ENCODE measurements at regions not wholly inside any gene's neighbourhood (a gene's known extent, or its start where the extent isn't known, plus 50 kb on each side); places are given as distances from the start of the nearest gene placed in this dataset.

DNA sequence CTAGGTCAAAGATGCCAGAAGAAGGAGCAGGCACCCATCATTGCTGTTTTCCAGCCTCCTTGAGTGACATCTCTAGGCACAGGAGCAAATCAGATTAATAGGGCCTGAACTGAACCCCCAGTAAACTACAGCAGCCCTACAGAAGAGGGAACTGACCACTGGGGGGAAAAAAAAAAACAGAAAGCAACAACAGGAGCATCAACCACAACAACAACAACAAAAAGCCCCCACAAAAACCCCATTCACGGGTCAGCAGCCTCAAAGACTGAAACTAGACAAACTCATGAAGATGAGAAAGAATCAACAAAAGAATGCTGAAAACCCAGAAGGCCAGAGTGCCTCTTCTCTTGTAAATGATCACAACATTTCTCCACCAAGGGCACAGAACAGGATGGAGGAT, 537.4 kb upstream of the BTBD3 start:
- H3K9me3 ChIP-seq (ENCODE audit: insufficient read depth, low read depth, low read length) = no peaks in the 10 kb centered on the region
- H3K27me3 ChIP-seq (ENCODE audit: insufficient read depth, low read length, poor library complexity, severe bottlenecking) = no peaks in the 10 kb centered on the region
- no peaks in the 10 kb centered on the region for H4K20me1 ChIP-seq (ENCODE audit: insufficient read depth, low read length, poor library complexity, severe bottlenecking)
- no peaks in the 10 kb centered on the region for H3K36me3 ChIP-seq (ENCODE audit: insufficient read depth, low read length)
- no peaks in the 10 kb centered on the region for H3F3A ChIP-seq (ENCODE audit: low read depth)
- H3K9ac ChIP-seq (ENCODE audit: low read depth, low read length, poor library complexity, severe bottlenecking) = no peak overlapping the region
- no peak overlapping the region for H2AFZ ChIP-seq (ENCODE audit: low read length)
- H3K4me3 ChIP-seq (ENCODE audit: low read length, poor library complexity, severe bottlenecking) = no peak overlapping the region
- H3K9me2 ChIP-seq (replicated peaks; ENCODE audit: low read depth, low read length) = no peaks in the 10 kb centered on the region
- TF ChIP-seq, protein P1, sequence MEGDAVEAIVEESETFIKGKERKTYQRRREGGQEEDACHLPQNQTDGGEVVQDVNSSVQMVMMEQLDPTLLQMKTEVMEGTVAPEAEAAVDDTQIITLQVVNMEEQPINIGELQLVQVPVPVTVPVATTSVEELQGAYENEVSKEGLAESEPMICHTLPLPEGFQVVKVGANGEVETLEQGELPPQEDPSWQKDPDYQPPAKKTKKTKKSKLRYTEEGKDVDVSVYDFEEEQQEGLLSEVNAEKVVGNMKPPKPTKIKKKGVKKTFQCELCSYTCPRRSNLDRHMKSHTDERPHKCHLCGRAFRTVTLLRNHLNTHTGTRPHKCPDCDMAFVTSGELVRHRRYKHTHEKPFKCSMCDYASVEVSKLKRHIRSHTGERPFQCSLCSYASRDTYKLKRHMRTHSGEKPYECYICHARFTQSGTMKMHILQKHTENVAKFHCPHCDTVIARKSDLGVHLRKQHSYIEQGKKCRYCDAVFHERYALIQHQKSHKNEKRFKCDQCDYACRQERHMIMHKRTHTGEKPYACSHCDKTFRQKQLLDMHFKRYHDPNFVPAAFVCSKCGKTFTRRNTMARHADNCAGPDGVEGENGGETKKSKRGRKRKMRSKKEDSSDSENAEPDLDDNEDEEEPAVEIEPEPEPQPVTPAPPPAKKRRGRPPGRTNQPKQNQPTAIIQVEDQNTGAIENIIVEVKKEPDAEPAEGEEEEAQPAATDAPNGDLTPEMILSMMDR (conservative IDR thresholded peaks at IDR 0.05; ENCODE audit: low read length) = no peak
- TF ChIP-seq EZH2phosphoT487 (IDR thresholded peaks at IDR 0.05; ENCODE audit: borderline replicate concordance) = no peak
- H3K4me2 ChIP-seq (ENCODE audit: low read depth, low read length, poor library complexity, severe bottlenecking) = no peak overlapping the region
- no peaks in the 10 kb centered on the region for H3K79me2 ChIP-seq (ENCODE audit: insufficient read depth, low read length)
- no peaks in the 10 kb centered on the region for H3K4me1 ChIP-seq (ENCODE audit: insufficient read depth, low read length, poor library complexity, severe bottlenecking)

DNA sequence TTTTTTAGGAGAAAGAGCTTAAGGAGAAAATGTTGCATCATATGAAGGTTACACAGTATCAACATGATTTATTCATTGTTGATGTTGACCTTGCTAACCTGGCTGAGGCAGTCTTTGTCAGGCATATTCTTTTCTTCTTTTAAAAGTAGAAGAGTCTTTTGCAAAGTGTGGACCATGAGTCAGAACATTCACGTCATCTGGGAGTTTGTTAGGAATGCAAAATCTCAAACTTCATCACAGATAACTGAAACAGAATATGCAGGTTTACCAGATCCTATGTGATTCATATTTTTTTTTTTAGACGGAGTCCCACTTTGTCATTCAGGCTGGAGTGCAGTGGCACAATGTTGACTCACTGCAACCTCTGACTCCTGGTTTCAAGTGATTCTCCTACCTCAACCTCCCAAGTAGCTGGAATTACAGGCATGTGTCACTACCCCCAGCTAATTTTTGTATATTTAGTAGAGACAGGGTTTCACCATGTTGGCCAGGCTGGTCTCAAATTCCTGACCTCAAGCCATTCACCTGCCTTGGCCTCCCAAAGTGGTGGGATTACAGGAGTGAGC, 530.4 kb upstream of the BTBD3 start:
- no peak overlapping the region for H3K4me2 ChIP-seq (ENCODE audit: low read depth, low read length, poor library complexity, severe bottlenecking)
- H3K27me3 ChIP-seq (ENCODE audit: insufficient read depth, low read length, poor library complexity, severe bottlenecking) = no peaks in the 10 kb centered on the region
- TF ChIP-seq EZH2phosphoT487 (IDR thresholded peaks at IDR 0.05; ENCODE audit: borderline replicate concordance) = no peak
- TF ChIP-seq, protein P1 (conservative IDR thresholded peaks at IDR 0.05; ENCODE audit: low read length) = no peak
- no peaks in the 10 kb centered on the region for H3K9me2 ChIP-seq (replicated peaks; ENCODE audit: low read depth, low read length)
- no peaks in the 10 kb centered on the region for H3K4me1 ChIP-seq (ENCODE audit: insufficient read depth, low read length, poor library complexity, severe bottlenecking)
- no peak overlapping the region for H3K9ac ChIP-seq (ENCODE audit: low read depth, low read length, poor library complexity, severe bottlenecking)
- no peaks in the 10 kb centered on the region for H3K9me3 ChIP-seq (ENCODE audit: insufficient read depth, low read depth, low read length)
- H2AFZ ChIP-seq (ENCODE audit: low read length) = no peak overlapping the region
- no peak overlapping the region for H3K4me3 ChIP-seq (ENCODE audit: low read length, poor library complexity, severe bottlenecking)
- H3F3A ChIP-seq (ENCODE audit: low read depth) = no peaks in the 10 kb centered on the region
- no peaks in the 10 kb centered on the region for H4K20me1 ChIP-seq (ENCODE audit: insufficient read depth, low read length, poor library complexity, severe bottlenecking)
- H3K36me3 ChIP-seq (ENCODE audit: insufficient read depth, low read length) = no peaks in the 10 kb centered on the region
- H3K79me2 ChIP-seq (ENCODE audit: insufficient read depth, low read length) = no peaks in the 10 kb centered on the region

DNA sequence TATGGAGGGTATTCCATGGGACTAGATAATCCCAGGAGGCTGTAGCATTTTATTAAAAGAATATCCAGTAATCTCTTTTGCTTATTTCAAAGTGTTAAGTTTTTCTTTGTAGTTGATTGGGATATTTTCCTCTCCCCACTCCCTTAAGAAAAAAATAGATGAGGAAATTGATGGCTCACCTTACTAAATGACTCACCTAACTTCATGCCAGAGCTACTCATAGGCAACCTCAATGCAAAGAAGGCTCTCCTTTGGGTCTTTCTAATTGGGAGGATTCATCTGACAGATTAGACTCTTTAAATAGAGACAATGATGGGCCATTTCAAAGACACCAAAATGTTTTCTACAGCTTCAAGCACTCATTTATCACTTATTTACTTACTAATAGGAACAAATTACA, 528.5 kb upstream of the BTBD3 start:
- Histone ChIP-seq H3K9ac (ENCODE audit: low read depth, low read length, poor library complexity, severe bottlenecking) (no peak overlapping the region), H3K9me3 (ENCODE audit: insufficient read depth, low read depth, low read length) (no peaks in the 10 kb centered on the region), H3K27me3 (ENCODE audit: insufficient read depth, low read length, poor library complexity, severe bottlenecking) (no peaks in the 10 kb centered on the region), H3K36me3 (ENCODE audit: insufficient read depth, low read length) (no peaks in the 10 kb centered on the region), H2AFZ (ENCODE audit: low read length) (no peak overlapping the region), H3K79me2 (ENCODE audit: insufficient read depth, low read length) (no peaks in the 10 kb centered on the region), H4K20me1 (ENCODE audit: insufficient read depth, low read length, poor library complexity, severe bottlenecking) (no peaks in the 10 kb centered on the region), H3F3A (ENCODE audit: low read depth) (no peaks in the 10 kb centered on the region), H3K9me2 (replicated peaks; ENCODE audit: low read depth, low read length) (no peaks in the 10 kb centered on the region), H3K4me3 (ENCODE audit: low read length, poor library complexity, severe bottlenecking) (no peak overlapping the region), H3K4me1 (ENCODE audit: insufficient read depth, low read length, poor library complexity, severe bottlenecking) (no peaks in the 10 kb centered on the region), H3K4me2 (ENCODE audit: low read depth, low read length, poor library complexity, severe bottlenecking) (no peak overlapping the region)
- TF ChIP-seq, protein P1 (conservative IDR thresholded peaks at IDR 0.05; ENCODE audit: low read length) = no peak
- TF ChIP-seq EZH2phosphoT487 (IDR thresholded peaks at IDR 0.05; ENCODE audit: borderline replicate concordance) = no peak
